ENCODE measurements at regions not wholly inside any gene's neighbourhood (a gene's known extent, or its start where the extent isn't known, plus 50 kb on each side); places are given as distances from the start of the nearest gene placed in this dataset.
A peak's percentile ranks its signal among the peaks of the same experiment; 100 is the strongest.
"Not testable (repeated sequence)": the region's sequence is repeated elsewhere in the genome, so short reads cannot be mapped to it uniquely, and the experiment has no call there.

DNA sequence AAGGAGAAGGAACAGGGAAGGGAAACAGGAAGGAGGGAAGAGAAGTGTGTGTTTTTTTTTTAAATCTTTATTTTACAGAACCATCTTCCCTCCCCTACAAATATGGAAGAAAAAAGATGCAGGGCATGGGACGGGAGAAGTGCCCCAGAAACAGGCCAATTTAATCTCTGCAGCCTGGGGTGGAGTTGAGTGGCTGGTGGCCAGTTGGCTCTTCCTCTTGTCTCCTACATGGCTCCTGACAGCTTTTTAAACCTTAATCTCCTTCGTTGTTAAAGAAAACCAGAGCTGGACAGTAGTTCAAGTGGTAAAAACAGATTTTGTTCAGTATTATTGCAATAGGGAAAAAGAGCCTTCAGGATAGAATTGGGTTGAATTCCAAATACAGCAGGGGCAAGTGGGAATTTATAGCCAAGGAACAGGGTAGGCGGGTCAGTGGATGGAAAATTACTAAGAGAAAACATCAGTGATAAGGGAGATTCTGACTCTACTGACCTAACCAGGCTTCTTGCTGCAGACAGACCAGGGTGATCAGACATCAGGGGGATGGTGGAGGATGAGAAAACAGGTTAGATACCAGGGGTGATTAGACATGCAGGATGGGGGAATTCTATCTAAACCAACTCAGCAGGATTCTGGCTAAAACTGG lies 125.1 kb upstream of the CLINT1 start:
- no peak for DNase-seq

DNA sequence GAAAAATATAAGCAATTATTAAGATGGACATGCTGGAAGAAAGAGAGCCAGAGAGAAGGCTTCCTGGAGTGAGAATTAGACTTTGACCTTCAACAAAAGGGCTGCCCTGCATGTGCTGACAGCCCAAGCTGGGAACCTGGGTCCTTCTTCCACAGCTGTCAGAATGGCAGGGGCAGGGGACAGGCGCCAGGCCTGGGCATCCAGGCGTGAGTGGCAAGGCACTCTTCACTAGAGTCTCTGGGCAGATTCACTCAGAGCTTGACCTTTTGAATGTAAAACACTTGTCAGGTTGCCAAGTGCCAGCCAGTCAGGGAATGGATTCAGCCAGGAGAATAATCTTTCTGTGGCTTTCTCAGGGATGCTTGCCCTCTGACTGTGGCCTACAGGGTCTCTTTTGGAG lies 119.1 kb upstream of the CLINT1 start:
- DNase-seq = no peak

DNA sequence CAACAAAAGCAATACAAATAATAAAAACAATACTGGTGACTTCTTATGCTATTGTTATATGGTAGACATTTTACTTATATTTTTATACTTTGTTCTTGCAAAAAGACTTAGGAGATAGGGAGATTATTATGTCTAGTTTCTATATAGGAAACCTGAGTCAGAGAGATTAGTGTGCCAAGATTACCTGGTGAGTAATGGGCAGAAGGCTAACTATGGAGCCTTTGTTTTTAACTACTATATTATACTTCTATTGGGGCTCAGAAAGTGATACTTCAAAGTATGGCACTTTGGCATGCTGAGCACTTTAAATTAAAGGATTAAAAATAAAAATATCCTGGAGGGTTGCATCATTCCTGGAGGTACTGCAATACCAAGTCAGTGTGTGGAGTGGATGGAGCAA lies 117.5 kb upstream of the CLINT1 start:
- DNase-seq = no peak

GRCh38 chr5:157972579-157972978 lies 113.6 kb upstream of the CLINT1 start:
- DNase-seq = no peak

GRCh38 chr5:157971571-157972216 lies 112.7 kb upstream of the CLINT1 start:
- DNase-seq = peak; percentile 45

- DNase-seq = not testable (repeated sequence)
Observed at GRCh38 chr5:157968570-157968969, 109.6 kb upstream of the CLINT1 start.

GRCh38 chr5:157965989-157966388 lies 107.0 kb upstream of the CLINT1 start:
- DNase-seq = no peak

DNA sequence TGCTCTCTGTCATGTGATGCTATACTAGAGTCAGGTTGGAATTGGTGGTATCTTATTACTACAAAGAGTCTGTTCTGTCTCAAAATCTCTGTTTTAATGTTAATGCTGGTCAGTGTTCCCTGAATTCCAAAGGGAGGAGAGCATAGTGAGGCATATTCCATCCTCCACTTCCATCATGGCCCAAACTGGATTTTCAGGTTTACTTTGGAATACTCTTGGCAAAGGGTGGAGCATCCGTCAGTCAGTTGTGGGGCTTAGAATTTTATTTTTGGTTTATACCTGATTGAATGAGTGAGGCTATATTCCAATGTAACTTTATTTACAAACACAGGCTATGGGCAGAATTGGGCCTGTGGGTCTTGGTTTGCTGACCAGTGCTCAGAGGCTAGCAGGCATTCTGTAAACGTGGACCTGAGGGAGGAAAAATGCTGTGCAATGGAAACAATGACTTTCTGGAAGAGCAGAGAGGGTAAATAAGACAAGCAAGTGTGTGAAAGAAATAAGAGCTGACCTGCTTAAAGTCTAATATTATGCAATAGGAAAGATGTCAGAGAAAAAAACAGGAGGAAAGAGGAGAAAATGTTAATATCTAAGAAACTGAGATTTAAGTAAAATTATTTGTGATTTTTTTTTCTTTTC lies 106.2 kb upstream of the CLINT1 start:
- no peak for DNase-seq

- no peak for DNase-seq
Observed at GRCh38 chr5:157963761-157964160, 104.8 kb upstream of the CLINT1 start.

DNA sequence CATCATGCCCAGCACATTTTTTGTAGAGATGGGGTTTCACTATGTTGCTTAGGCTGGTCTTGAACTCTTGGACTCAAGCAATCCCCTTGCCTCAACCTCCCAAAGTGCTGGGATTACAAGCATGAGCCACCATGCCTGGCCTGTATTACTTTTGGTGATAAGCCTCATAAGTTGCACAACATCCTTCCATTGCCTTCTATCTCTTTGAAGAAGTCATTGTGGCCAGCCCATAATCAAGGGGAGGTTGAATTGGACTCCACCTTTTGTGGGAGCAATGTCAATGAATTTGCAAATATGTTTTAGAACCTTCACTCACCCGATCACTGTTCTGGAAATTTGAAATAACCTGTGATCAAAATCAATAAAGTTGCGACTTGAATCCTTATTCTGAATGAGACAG lies 104.3 kb upstream of the CLINT1 start:
- DNase-seq = no peak

GRCh38 chr5:157962686-157963085 lies 103.7 kb upstream of the CLINT1 start:
- DNase-seq = not testable (repeated sequence)

- DNase-seq = peak; percentile 58
Observed at GRCh38 chr5:157961896-157962590, 103.1 kb upstream of the CLINT1 start.

- DNase-seq = no peak
Observed at GRCh38 chr5:157961176-157961575, 102.2 kb upstream of the CLINT1 start.

GRCh38 chr5:157959370-157959769 lies 100.4 kb upstream of the CLINT1 start:
- no peak for DNase-seq

- DNase-seq = no peak
Observed at GRCh38 chr5:157956271-157956885, 97.4 kb upstream of the CLINT1 start.

- DNase-seq = no peak
Observed at GRCh38 chr5:157955541-157956172, 96.7 kb upstream of the CLINT1 start.

DNA sequence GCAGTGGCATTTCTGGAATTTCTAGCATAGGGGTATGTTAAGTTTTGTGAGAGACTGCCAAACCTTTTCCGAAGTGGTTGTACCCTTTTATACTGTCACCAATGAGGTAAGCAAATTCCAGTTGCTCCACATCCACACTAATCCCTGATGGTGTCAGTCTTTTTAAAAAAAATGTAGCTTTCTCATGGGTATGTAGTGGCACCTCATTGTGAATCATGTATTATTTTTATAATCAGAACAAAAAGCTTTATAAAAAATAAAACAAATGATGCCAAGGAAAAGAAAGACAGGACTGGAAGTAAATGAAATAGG lies 93.4 kb upstream of the CLINT1 start:
- DNase-seq = no peak

DNA sequence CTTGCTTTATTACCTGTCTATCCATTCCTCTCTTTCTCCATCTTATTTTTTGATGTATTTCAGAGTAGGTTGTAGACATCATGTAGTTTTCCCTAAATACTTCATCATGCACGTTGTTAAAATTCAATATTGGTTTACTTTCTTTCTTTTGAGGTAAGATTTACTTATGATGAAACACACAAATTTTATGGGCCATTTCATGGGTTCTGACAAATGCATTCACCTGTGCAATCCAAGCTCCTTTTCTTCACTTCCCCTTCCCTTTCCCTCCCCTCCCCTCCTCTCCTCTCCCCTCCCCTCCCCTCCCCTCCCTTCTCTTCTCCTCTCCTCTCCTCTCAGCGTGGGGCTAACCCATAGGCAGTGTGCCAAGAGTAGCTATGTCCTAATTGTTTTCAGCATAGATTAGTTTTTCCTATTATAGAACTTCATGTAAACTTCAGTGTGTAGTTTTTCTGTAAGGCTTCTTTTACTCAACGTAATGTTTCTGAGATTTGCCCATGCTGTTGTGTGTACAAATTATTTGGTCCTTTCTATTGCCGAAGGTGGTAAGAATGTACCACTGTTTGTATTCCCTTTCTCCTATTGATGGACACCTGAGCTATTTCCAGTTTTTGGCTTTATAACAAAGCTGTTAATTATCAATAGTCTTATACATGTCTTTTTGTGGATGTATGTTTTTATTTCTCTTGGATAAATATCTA lies 92.9 kb upstream of the CLINT1 start:
- DNase-seq = no peak

DNA sequence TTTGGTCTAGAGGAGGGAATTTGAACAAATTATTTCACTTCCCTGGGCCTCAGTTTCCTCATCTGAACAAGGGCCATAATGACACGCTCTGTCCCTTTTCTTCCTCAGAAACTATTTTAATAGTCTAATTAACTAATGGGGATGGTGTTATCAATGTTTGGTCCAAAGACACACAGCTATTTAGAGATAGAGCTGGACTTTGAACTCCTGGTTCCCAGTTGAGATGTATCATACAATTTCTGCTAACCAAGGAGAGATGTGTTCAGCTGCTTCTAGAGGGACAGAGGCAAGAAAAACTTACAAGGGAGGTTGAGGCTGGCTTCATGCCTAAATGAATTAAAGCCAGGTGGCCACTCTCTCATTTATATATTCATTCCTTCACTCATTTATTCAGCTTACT lies 90.6 kb upstream of the CLINT1 start:
- no peak for DNase-seq

- peak; percentile 94 for DNase-seq
Observed at GRCh38 chr5:157948738-157949410, 89.9 kb upstream of the CLINT1 start.

GRCh38 chr5:157947156-157947555 lies 88.2 kb upstream of the CLINT1 start:
- no peak for DNase-seq
